ENCODE measurements at regions not wholly inside any gene's neighbourhood (a gene's known extent, or its start where the extent isn't known, plus 50 kb on each side); places are given as distances from the start of the nearest gene placed in this dataset.

DNA sequence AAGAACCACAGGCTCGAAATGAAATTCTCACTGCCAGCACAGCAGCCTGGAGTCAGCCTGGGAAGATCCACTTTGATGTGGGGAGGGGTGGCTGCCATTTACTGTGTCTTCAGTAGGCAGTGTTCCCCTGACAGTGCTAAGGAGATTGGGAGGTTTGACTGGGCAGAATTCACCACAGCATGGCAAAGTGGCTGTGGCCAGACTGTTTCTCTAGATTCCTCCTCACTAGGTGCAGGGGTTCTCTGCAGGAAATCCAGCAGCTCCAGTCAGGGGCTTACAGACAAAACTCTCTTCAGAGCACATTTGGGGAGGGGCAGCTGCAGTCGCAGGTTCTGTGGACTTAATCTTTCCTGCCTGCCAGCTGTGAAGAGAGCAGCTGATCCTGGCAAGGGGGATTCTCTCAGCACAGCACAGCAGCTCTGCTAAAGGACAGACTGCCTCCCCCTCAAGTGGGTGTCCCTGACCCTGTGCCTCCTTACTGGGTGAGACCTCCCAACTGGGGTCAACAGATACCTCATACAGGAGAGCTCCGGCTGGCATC, 1174.0 kb downstream of the RAPGEF2 start:
- no peak for DNase-seq (ENCODE audit: low read depth in 2 of 2)
- H3K4me3 ChIP-seq (replicated peaks in 1 of 2; ENCODE audit: low read depth in 2 of 2, low read length in 2 of 2) = no peak overlapping the region
- no peak for TF ChIP-seq CTCF (IDR thresholded peaks at IDR 0.05; ENCODE audit: low read depth, low read length)

- no peak overlapping the region for H3K4me3 ChIP-seq (replicated peaks in 1 of 2; ENCODE audit: low read depth in 2 of 2, low read length in 2 of 2)
- DNase-seq (ENCODE audit: low read depth in 2 of 2) = no peak
- no peak for TF ChIP-seq CTCF (IDR thresholded peaks at IDR 0.05; ENCODE audit: low read depth, low read length)
Measured at GRCh38 chr4:160283081-160283480, 1180.2 kb downstream of the RAPGEF2 start.

DNA sequence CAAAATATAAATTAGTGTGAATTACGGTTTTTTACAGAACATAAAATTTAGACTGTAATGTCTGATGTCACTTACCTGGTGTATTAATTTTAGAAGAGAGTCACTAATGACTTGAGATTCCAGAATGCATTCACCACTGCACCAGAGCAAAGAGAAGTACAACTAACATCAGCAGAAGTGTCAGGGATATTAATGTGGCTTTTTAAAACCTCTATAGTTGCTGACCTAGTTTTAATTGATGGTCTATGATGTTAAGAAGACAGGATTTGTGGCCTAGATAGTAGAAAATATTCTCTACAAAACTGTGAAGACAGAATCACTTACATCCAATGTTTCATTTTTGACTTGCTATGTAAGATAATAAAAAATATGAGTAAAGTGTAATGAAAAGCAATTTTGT, 1181.6 kb downstream of the RAPGEF2 start:
- DNase-seq (ENCODE audit: low read depth in 2 of 2) = no peak
- H3K4me3 ChIP-seq (replicated peaks in 1 of 2; ENCODE audit: low read depth in 2 of 2, low read length in 2 of 2) = no peak overlapping the region
- TF ChIP-seq CTCF (IDR thresholded peaks at IDR 0.05; ENCODE audit: low read depth, low read length) = no peak

- TF ChIP-seq CTCF (IDR thresholded peaks at IDR 0.05; ENCODE audit: low read depth, low read length) = no peak
- no peak for DNase-seq (ENCODE audit: low read depth in 2 of 2)
- no peak overlapping the region for H3K4me3 ChIP-seq (replicated peaks in 1 of 2; ENCODE audit: low read depth in 2 of 2, low read length in 2 of 2)
Measured at GRCh38 chr4:160286051-160286450, 1183.2 kb downstream of the RAPGEF2 start.

GRCh38 chr4:160296476-160296875, 1193.6 kb downstream of the RAPGEF2 start:
- H3K4me3 ChIP-seq (replicated peaks in 1 of 2; ENCODE audit: low read depth in 2 of 2, low read length in 2 of 2) = no peak overlapping the region
- TF ChIP-seq CTCF (IDR thresholded peaks at IDR 0.05; ENCODE audit: low read depth, low read length) = no peak
- no peak for DNase-seq (ENCODE audit: low read depth in 2 of 2)

- no peak for DNase-seq (ENCODE audit: low read depth in 2 of 2)
- TF ChIP-seq CTCF (IDR thresholded peaks at IDR 0.05; ENCODE audit: low read depth, low read length) = no peak
- H3K4me3 ChIP-seq (replicated peaks in 1 of 2; ENCODE audit: low read depth in 2 of 2, low read length in 2 of 2) = no peak overlapping the region
Measured at GRCh38 chr4:160299177-160299576, 1196.3 kb downstream of the RAPGEF2 start.

DNA sequence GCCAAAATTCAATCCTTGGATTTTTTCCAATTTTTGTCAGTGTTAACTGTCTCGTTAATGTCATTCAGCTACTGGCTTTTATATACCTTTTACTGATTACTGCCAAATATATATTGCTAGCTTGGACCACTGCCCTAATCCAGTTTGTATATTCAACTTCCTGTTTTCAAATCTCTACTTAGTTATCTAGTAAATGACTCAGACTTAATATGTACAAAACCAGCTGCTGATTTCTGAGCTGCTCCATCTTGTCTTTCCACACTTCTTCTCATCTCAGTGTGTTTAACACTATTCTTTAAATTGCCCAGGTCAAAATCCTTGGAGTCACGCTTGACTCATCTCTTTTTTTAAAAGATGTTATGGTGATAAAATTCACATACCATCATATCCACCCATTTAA, 1196.7 kb downstream of the RAPGEF2 start:
- H3K4me3 ChIP-seq (replicated peaks in 1 of 2; ENCODE audit: low read depth in 2 of 2, low read length in 2 of 2) = no peak overlapping the region
- TF ChIP-seq CTCF (IDR thresholded peaks at IDR 0.05; ENCODE audit: low read depth, low read length) = no peak
- no peak for DNase-seq (ENCODE audit: low read depth in 2 of 2)
